ENCODE measurements at regions not wholly inside any gene's neighbourhood (a gene's known extent, or its start where the extent isn't known, plus 50 kb on each side); places are given as distances from the start of the nearest gene placed in this dataset.

- no peaks in the 10 kb centered on the region for H3K79me2 ChIP-seq (ENCODE audit: insufficient read depth, low read length)
- H3K27me3 ChIP-seq (ENCODE audit: control insufficient read depth in 2 of 2, insufficient read depth in 2 of 2, low read length in 2 of 2) = no peaks in the 10 kb centered on the region
- Mint-ChIP-seq H3K4me1 (no peaks in the 10 kb centered on the region), H3K9me3 (peaks cover 0 to 13% (median 6%) of the 10 kb centered on the region in 7 donors), H3K4me3 (no peak overlapping the region), H3K27ac (no peak overlapping the region), H3K36me3 (no peaks in the 10 kb centered on the region), H3K27me3 (ENCODE audit: low read depth in 3 of 3) (peaks cover 0 to 2% (median 0%) of the 10 kb centered on the region in 3 donors)
- no peak overlapping the region for H2AFZ ChIP-seq (ENCODE audit: insufficient read depth, low read depth, low read length, poor library complexity, severe bottlenecking)
- TF ChIP-seq CTCF (IDR thresholded peaks at IDR 0.05) = no peak
- 89% methylated on average over 2 of the region's 4 CpGs for WGBS (ENCODE audit: insufficient coverage)
- H3K9ac ChIP-seq (ENCODE audit: insufficient read depth, low read length, poor library complexity, severe bottlenecking) = no peak overlapping the region
- no peaks in the 10 kb centered on the region for H3K4me1 ChIP-seq (ENCODE audit: control insufficient read depth in 1 of 2, insufficient read depth in 2 of 2, low read length in 2 of 2)
- H3K4me2 ChIP-seq (replicated peaks; ENCODE audit: extremely low read depth, low read length, poor library complexity, severe bottlenecking) = no peak overlapping the region
- no peaks in the 10 kb centered on the region for H4K20me1 ChIP-seq (ENCODE audit: insufficient read depth, low read length)
- DNase-seq = no peak
- no peaks in the 10 kb centered on the region for H3K36me3 ChIP-seq (replicated peaks in 1 of 2; ENCODE audit: control insufficient read depth in 1 of 2, insufficient read depth in 2 of 2, low read length in 2 of 2)
- intact Hi-C loops (cut with micrococcal nuclease) = no loop called here
- H3K27ac ChIP-seq (ENCODE audit: low read depth in 1 of 2, low read length in 2 of 2) = no peak overlapping the region
- no peak overlapping the region for H3K4me3 ChIP-seq (replicated peaks in 1 of 3; ENCODE audit: low read depth in 2 of 3, low read length in 3 of 3)
- no peaks in the 10 kb centered on the region for H3K9me3 ChIP-seq (replicated peaks in 1 of 2; ENCODE audit: control insufficient read depth in 1 of 2, insufficient read depth in 1 of 2, low read length in 2 of 2)
These were observed 213.2 kb upstream of the PRICKLE1 start for GRCh38 chr12:42802785-42803189.

- Histone ChIP-seq H2AFZ (ENCODE audit: insufficient read depth, low read depth, low read length, poor library complexity, severe bottlenecking) (no peak overlapping the region), H3K4me3 (replicated peaks in 1 of 3; ENCODE audit: low read depth in 2 of 3, low read length in 3 of 3) (no peak overlapping the region), H3K79me2 (ENCODE audit: insufficient read depth, low read length) (no peaks in the 10 kb centered on the region), H3K4me1 (ENCODE audit: control insufficient read depth in 1 of 2, insufficient read depth in 2 of 2, low read length in 2 of 2) (no peaks in the 10 kb centered on the region), H3K4me2 (replicated peaks; ENCODE audit: extremely low read depth, low read length, poor library complexity, severe bottlenecking) (no peak overlapping the region), H3K9ac (ENCODE audit: insufficient read depth, low read length, poor library complexity, severe bottlenecking) (no peak overlapping the region), H3K36me3 (replicated peaks in 1 of 2; ENCODE audit: control insufficient read depth in 1 of 2, insufficient read depth in 2 of 2, low read length in 2 of 2) (no peaks in the 10 kb centered on the region), H4K20me1 (ENCODE audit: insufficient read depth, low read length) (no peaks in the 10 kb centered on the region), H3K9me3 (replicated peaks in 1 of 2; ENCODE audit: control insufficient read depth in 1 of 2, insufficient read depth in 1 of 2, low read length in 2 of 2) (no peaks in the 10 kb centered on the region), H3K27me3 (ENCODE audit: control insufficient read depth in 2 of 2, insufficient read depth in 2 of 2, low read length in 2 of 2) (no peaks in the 10 kb centered on the region), H3K27ac (ENCODE audit: low read depth in 1 of 2, low read length in 2 of 2) (no peak overlapping the region)
- no peak for TF ChIP-seq CTCF (IDR thresholded peaks at IDR 0.05)
- Mint-ChIP-seq H3K4me3 (no peak overlapping the region), H3K9me3 (peaks cover 0 to 12% (median 6%) of the 10 kb centered on the region in 7 donors), H3K27me3 (ENCODE audit: low read depth in 3 of 3) (peaks cover 0 to 2% (median 0%) of the 10 kb centered on the region in 3 donors), H3K36me3 (no peaks in the 10 kb centered on the region), H3K27ac (no peak overlapping the region), H3K4me1 (no peaks in the 10 kb centered on the region)
- intact Hi-C loops (cut with micrococcal nuclease) = no loop called here
- WGBS (ENCODE audit: insufficient coverage) = no CpG with 5 or more reads among the region's 2 CpGs
- no peak for DNase-seq
These were observed 211.7 kb upstream of the PRICKLE1 start for GRCh38 chr12:42801271-42801670.
